A549 (cell line): ENCODE measurements at regions not wholly inside any gene's neighbourhood (a gene's known extent, or its start where the extent isn't known, plus 50 kb on each side); places are given as distances from the start of the nearest gene placed in this dataset.

Experiments used
- ATAC-seq, 2 experiments: fragments of 200-7000 bp in 1 of 2; fragments of >200 bp in 1 of 2; cut with Nextera tagmentation in 1 of 2; cut with Tn5 transposase in 1 of 2; 3 replicates each; pipeline versions ENCODE4 v1.8.0 to v1.9.1; 2018 to 2020; ENCODE audit warnings: mild to moderate bottlenecking in 1 of 2, moderate library complexity in 1 of 2
- CTCF ChIA-PET: fragments of 300-600 bp; sonication (Branson Sonifier 250); formaldehyde crosslinking; extraction: SDS; loops from one replicate; lab custom pipeline; 2021; ENCODE audit warnings: antibody characterized with exemption, inconsistent platforms; lab: Yijun Ruan, JAX
- POLR2A ChIA-PET: fragments of 350-600 bp; formaldehyde crosslinking; extraction: SDS; loops from one replicate; lab custom pipeline; 2021; ENCODE audit warnings: antibody characterized with exemption, inconsistent platforms; lab: Yijun Ruan, JAX
- DNase-seq, 2 experiments: peaks; one replicate each; pipeline versions ENCODE4 v3.0.0 to v3.0.0-alpha.2; 2011 to 2016; ENCODE audit warnings: low read depth in 1 of 2, low spot score in 1 of 2
- FAIRE-seq: peaks from 2 replicates; lab custom pipeline; 2011; peaks lifted over from hg19 to GRCh38; lab: Jason Lieb, UNC
- H3K27ac ChIP-seq, 2 experiments: fragments of >200 bp; sonication (Bioruptor Twin); formaldehyde crosslinking; 3 replicates each; pipeline ENCODE4 v1.5.1; 2016 to 2017
- H3K4me1 ChIP-seq: fragments of >200 bp; sonication (Bioruptor Twin); formaldehyde crosslinking; 3 replicates; pipeline ENCODE4 v1.6.1; 2016
- H3K4me2 ChIP-seq: fragments of >200 bp; sonication (Bioruptor Twin); formaldehyde crosslinking; 3 replicates; pipeline ENCODE4 v1.6.1; 2016
- H3K4me3 ChIP-seq: fragments of >200 bp; sonication (Bioruptor Twin); formaldehyde crosslinking; 3 replicates; pipeline ENCODE4 v1.5.1; 2016
- H3K9me3 ChIP-seq: fragments of >200 bp; sonication (Bioruptor Twin); formaldehyde crosslinking; 3 replicates; pipeline ENCODE4 v1.6.1; 2016
- BCL3 ChIP-seq: fragments of >200 bp; sonication (Bioruptor Twin); formaldehyde crosslinking; IDR thresholded peaks from 3 replicates; pipeline ENCODE4 v1.6.1; 2016
- EHMT2 ChIP-seq: fragments of 200-600 bp; sonication (generic); IDR thresholded peaks from 2 replicates; pipeline ENCODE4 v1.6.1; 2016; ENCODE audit warnings: antibody characterized with exemption, low read depth, mild to moderate bottlenecking, moderate library complexity
- EP300 ChIP-seq, 2 experiments: fragments of >200 bp; sonication (Bioruptor Twin); formaldehyde crosslinking; IDR thresholded peaks; 2 replicates in 1 of 2; 3 replicates in 1 of 2; pipeline ENCODE4 v1.6.1; 2016 to 2017
- ESRRA ChIP-seq: fragments of 150-350 bp; IDR thresholded peaks from 2 replicates; pipeline ENCODE4 v1.6.1; 2014; ENCODE audit warnings: mild to moderate bottlenecking, low read length, borderline replicate concordance
- FOSB ChIP-seq: fragments of 250-450 bp; sonication (Bioruptor Pico); IDR thresholded peaks from 2 replicates; pipeline ENCODE4 v1.5.0; 2020; ENCODE audit warnings: mild to moderate bottlenecking, moderate library complexity
- HDAC2 ChIP-seq: fragments of 200-600 bp; sonication (generic); IDR thresholded peaks from 2 replicates; pipeline ENCODE4 v1.6.1; 2016
- HES2 ChIP-seq: fragments of >200 bp; sonication (Bioruptor Twin); formaldehyde crosslinking; IDR thresholded peaks from 2 replicates; pipeline ENCODE4 v1.6.1; 2016
- HEYL ChIP-seq: fragments of 250-450 bp; sonication (Bioruptor Pico); IDR thresholded peaks from 2 replicates; pipeline ENCODE4 v1.8.0; 2021; ENCODE audit warnings: mild to moderate bottlenecking, moderate library complexity
- HOXA7 ChIP-seq: fragments of 250-450 bp; sonication (Bioruptor Pico); IDR thresholded peaks from 2 replicates; pipeline ENCODE4 v1.5.0; 2020; ENCODE audit warnings: mild to moderate bottlenecking, moderate library complexity
- HOXB5 ChIP-seq: fragments of 250-450 bp; sonication (Bioruptor Pico); IDR thresholded peaks from 2 replicates; pipeline ENCODE4 v1.5.0; 2020; ENCODE audit warnings: mild to moderate bottlenecking, moderate library complexity
- JUN ChIP-seq, 2 experiments: fragments of >200 bp; sonication (Bioruptor Twin); formaldehyde crosslinking; IDR thresholded peaks; 2 replicates in 1 of 2; 3 replicates in 1 of 2; pipeline ENCODE4 v1.6.1; 2016 to 2017
- JUNB ChIP-seq: fragments of >200 bp; sonication (Bioruptor Twin); formaldehyde crosslinking; IDR thresholded peaks from 2 replicates; pipeline ENCODE4 v1.6.1; 2016
- KDM1A ChIP-seq: fragments of 200-600 bp; sonication (generic); IDR thresholded peaks from 2 replicates; pipeline ENCODE4 v1.6.1; 2016; ENCODE audit warnings: low read depth, mild to moderate bottlenecking
- MAX ChIP-seq: IDR thresholded peaks from 2 replicates; pipeline ENCODE4 v1.6.1; 2012
- MYC ChIP-seq: IDR thresholded peaks from 2 replicates; pipeline ENCODE4 v1.6.1; 2012; ENCODE audit warnings: mild to moderate bottlenecking, inconsistent platforms, low read length, improper control_type of control experiment, borderline replicate concordance
- NR3C1 ChIP-seq: fragments of >200 bp; sonication (Bioruptor Twin); formaldehyde crosslinking; IDR thresholded peaks from 3 replicates; pipeline ENCODE4 v1.6.1; 2017
- PBX3 ChIP-seq: IDR thresholded peaks from 2 replicates; pipeline ENCODE4 v1.6.1; 2012
- PHF8 ChIP-seq: fragments of 200-600 bp; sonication (generic); IDR thresholded peaks from 2 replicates; pipeline ENCODE4 v1.6.1; 2016; ENCODE audit warnings: low read depth, mild to moderate bottlenecking, antibody characterized with exemption, moderate library complexity, borderline replicate concordance
- POLR2AphosphoS2 ChIP-seq: conservative IDR thresholded peaks from 2 replicates; pipeline ENCODE4 v1.6.1; 2012; ENCODE audit warnings: low read length, improper control_type of control experiment, inconsistent platforms
- RAD21 ChIP-seq, 2 experiments: fragments of >200 bp in 1 of 2; sonication (Bioruptor Twin) in 1 of 2; formaldehyde crosslinking in 1 of 2; IDR thresholded peaks in 1 of 2; conservative IDR thresholded peaks in 1 of 2; 2 replicates in 1 of 2; 3 replicates in 1 of 2; pipeline ENCODE4 v1.6.1; 2012 to 2018; ENCODE audit warnings: inconsistent platforms in 1 of 2
- RARB ChIP-seq: fragments of 250-450 bp; sonication (Bioruptor Pico); IDR thresholded peaks from 2 replicates; pipeline ENCODE4 v1.8.0; 2021; ENCODE audit warnings: mild to moderate bottlenecking, moderate library complexity
- SMC3 ChIP-seq: fragments of >200 bp; sonication (Bioruptor Twin); formaldehyde crosslinking; IDR thresholded peaks from 3 replicates; pipeline ENCODE4 v1.6.1; 2018; ENCODE audit warnings: inconsistent platforms
- SREBF2 ChIP-seq: fragments of 450-650 bp; IDR thresholded peaks from 2 replicates; pipeline ENCODE4 v1.6.1; 2014; ENCODE audit warnings: mild to moderate bottlenecking, moderate library complexity
- TP53 ChIP-seq: fragments of 250-450 bp; sonication (Bioruptor Pico); IDR thresholded peaks from 2 replicates; pipeline ENCODE4 v1.5.0; 2021; ENCODE audit warnings: mild to moderate bottlenecking, moderate library complexity
- WGBS: methylation state at CpG from one replicate; pipeline ENCODE4 v1.1.6; 2017; ENCODE audit errors: missing lambda C conversion rate; 5-methylcytosine and 5-hydroxymethylcytosine counted together
- TF ChIP-seq, protein P1 (sequence below): IDR thresholded peaks from 2 replicates; pipeline ENCODE4 v1.6.1; 2012; ENCODE audit warnings: low read depth, borderline replicate concordance

GRCh38 chr14:71267691-71268090, 360.4 kb downstream of the PCNX1 start:
- peaks cover 10% of the 10 kb centered on the region; the same call in 1 of the 3 replicates for H3K9me3 ChIP-seq
- 15% methylated on average over 2 of the region's 2 CpGs for WGBS
- no peak for TF ChIP-seq EHMT2
- no peak for TF ChIP-seq TP53 (CRISPR knock-in tag)
- TF ChIP-seq NR3C1 = no peak
- no peak for TF ChIP-seq PBX3
- no peak for TF ChIP-seq HOXB5 (CRISPR knock-in tag)
- TF ChIP-seq, protein P1, sequence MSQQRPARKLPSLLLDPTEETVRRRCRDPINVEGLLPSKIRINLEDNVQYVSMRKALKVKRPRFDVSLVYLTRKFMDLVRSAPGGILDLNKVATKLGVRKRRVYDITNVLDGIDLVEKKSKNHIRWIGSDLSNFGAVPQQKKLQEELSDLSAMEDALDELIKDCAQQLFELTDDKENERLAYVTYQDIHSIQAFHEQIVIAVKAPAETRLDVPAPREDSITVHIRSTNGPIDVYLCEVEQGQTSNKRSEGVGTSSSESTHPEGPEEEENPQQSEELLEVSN = no peak
- no peak for TF ChIP-seq SREBF2
- no peak for TF ChIP-seq RARB
- no peak for TF ChIP-seq EP300 (IDR thresholded peaks at IDR 0.05)
- no peak for TF ChIP-seq HES2
- TF ChIP-seq RAD21 (conservative IDR thresholded peaks at IDR 0.05 in 1 of 2, IDR thresholded peaks at IDR 0.05 in 1 of 2) = no peak
- no peak for TF ChIP-seq MYC
- no peak for TF ChIP-seq ESRRA
- no peak for TF ChIP-seq JUNB
- no peak for TF ChIP-seq HEYL (CRISPR knock-in tag)
- TF ChIP-seq HDAC2 = no peak
- no peak for TF ChIP-seq MAX
- no peak for TF ChIP-seq SMC3
- TF ChIP-seq KDM1A = no peak
- DNase-seq (no peak), ATAC-seq (no peak), FAIRE-seq (no peak)
- no peak overlapping the region; the same call in 2 of the 3 replicates for H3K4me3 ChIP-seq
- no peak overlapping the region for H3K27ac ChIP-seq
- H3K4me1 ChIP-seq = no peaks in the 10 kb centered on the region
- H3K4me2 ChIP-seq = peak overlapping the region; percentile 49
- POLR2A ChIA-PET = no interaction called here
- CTCF ChIA-PET = no interaction called here

DNA sequence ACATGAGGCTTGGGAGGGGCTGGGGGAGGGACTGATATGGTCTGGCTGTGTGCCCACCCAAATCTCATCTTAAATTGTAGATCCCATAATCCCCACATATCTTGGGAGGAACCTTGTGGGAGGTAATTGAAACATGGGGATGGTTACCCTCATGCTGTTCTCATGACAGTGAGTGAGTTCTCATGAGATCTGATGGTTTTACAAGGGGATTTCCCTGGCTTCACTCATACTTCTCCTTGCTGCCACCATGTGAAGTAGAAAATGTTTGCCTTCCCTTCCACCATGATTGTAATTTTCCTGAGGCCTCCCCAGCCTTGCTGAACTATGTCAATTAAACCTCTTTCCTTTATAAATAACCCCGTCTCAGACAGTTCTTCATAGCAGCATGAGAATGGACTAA, 362.9 kb downstream of the PCNX1 start:
- POLR2A ChIA-PET = no interaction called here
- no peak overlapping the region for H3K4me3 ChIP-seq
- CTCF ChIA-PET = no interaction called here
- peaks cover 6% of the 10 kb centered on the region; the same call in 1 of the 3 replicates for H3K9me3 ChIP-seq
- DNase-seq (no peak), ATAC-seq (no peak)
- 28% methylated on average over 1 of the region's 1 CpG for WGBS
- H3K4me2 ChIP-seq = no peak overlapping the region
- H3K4me1 ChIP-seq = no peaks in the 10 kb centered on the region
- H3K27ac ChIP-seq = no peak overlapping the region
- no peak for TF ChIP-seq POLR2AphosphoS2
- no peak for TF ChIP-seq ESRRA
- no peak for TF ChIP-seq PHF8
- no peak for TF ChIP-seq JUN (IDR thresholded peaks at IDR 0.05)
- TF ChIP-seq HOXA7 = no peak
- TF ChIP-seq FOSB (CRISPR knock-in tag) = no peak
- no peak for TF ChIP-seq BCL3
- TF ChIP-seq, all 56 proteins: peak for 0
- FAIRE-seq = no peak
